ENCODE measurements at regions not wholly inside any gene's neighbourhood (a gene's known extent, or its start where the extent isn't known, plus 50 kb on each side); places are given as distances from the start of the nearest gene placed in this dataset.

GRCh38 chr12:89918172-89918846, 209.7 kb upstream of the ATP2B1 start:
- no peak for TF ChIP-seq CTCF (IDR thresholded peaks at IDR 0.05)
- no peak for TF ChIP-seq POLR2A (IDR thresholded peaks at IDR 0.05)
- no peak for TF ChIP-seq POLR2AphosphoS5 (IDR thresholded peaks at IDR 0.05)
- no peak for TF ChIP-seq EP300 (IDR thresholded peaks at IDR 0.05)

Measured in sigmoid colon (tissue), 4 donors.